ENCODE measurements at regions not wholly inside any gene's neighbourhood (a gene's known extent, or its start where the extent isn't known, plus 50 kb on each side); places are given as distances from the start of the nearest gene placed in this dataset.

DNA sequence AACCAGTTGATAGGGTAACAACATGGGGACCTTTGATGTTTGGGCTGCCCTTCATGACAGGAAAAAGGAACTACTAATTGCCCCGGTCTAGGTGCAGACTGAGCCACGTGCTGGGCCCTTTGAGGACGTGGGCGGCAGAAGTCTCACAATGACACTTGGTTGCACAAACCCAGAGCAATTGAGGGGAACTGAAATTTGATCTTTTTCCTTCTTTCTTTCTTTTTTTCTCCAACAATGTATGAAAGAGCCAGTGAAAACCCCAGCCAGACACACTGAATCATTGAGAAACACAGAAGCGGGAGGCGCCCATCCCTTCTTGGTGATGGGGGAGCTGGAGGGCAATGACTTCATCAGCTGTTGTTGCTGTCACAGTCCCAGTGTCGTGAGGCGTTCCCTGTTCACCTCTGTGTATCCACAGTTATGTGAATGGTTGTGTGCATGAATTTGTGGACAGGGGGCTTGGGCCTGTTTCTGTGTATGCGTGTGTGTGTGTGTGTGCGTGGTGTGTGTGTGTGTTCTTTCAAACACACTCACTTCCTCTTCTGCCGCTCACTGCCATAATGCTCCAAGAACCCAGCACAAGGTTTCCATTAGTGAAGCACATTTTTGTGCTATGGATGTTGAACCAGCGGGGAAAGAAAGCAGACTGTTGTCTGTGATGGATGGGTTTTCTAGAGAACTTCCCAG is 137.5 kb upstream of the CCND2 start:
- H3K27me3 Mint-ChIP-seq (ENCODE audit: low read depth): peaks cover 22% of the 10 kb centered on the region
- peaks cover 13% of the 10 kb centered on the region for H3K4me1 Mint-ChIP-seq (ENCODE audit: low read depth)
- H3K4me3 Mint-ChIP-seq (ENCODE audit: unreplicated experiment): no peak overlapping the region
- TF ChIP-seq, protein P1, sequence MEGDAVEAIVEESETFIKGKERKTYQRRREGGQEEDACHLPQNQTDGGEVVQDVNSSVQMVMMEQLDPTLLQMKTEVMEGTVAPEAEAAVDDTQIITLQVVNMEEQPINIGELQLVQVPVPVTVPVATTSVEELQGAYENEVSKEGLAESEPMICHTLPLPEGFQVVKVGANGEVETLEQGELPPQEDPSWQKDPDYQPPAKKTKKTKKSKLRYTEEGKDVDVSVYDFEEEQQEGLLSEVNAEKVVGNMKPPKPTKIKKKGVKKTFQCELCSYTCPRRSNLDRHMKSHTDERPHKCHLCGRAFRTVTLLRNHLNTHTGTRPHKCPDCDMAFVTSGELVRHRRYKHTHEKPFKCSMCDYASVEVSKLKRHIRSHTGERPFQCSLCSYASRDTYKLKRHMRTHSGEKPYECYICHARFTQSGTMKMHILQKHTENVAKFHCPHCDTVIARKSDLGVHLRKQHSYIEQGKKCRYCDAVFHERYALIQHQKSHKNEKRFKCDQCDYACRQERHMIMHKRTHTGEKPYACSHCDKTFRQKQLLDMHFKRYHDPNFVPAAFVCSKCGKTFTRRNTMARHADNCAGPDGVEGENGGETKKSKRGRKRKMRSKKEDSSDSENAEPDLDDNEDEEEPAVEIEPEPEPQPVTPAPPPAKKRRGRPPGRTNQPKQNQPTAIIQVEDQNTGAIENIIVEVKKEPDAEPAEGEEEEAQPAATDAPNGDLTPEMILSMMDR (IDR thresholded peaks at IDR 0.05): no peak
- peaks cover 4% of the 10 kb centered on the region for H3K36me3 Mint-ChIP-seq (ENCODE audit: low read depth)
- H3K9me3 Mint-ChIP-seq (ENCODE audit: low read depth): peaks cover 4% of the 10 kb centered on the region
- H3K27ac Mint-ChIP-seq (ENCODE audit: unreplicated experiment): no peak overlapping the region
- no peak for DNase-seq (ENCODE audit: low spot score)

DNA sequence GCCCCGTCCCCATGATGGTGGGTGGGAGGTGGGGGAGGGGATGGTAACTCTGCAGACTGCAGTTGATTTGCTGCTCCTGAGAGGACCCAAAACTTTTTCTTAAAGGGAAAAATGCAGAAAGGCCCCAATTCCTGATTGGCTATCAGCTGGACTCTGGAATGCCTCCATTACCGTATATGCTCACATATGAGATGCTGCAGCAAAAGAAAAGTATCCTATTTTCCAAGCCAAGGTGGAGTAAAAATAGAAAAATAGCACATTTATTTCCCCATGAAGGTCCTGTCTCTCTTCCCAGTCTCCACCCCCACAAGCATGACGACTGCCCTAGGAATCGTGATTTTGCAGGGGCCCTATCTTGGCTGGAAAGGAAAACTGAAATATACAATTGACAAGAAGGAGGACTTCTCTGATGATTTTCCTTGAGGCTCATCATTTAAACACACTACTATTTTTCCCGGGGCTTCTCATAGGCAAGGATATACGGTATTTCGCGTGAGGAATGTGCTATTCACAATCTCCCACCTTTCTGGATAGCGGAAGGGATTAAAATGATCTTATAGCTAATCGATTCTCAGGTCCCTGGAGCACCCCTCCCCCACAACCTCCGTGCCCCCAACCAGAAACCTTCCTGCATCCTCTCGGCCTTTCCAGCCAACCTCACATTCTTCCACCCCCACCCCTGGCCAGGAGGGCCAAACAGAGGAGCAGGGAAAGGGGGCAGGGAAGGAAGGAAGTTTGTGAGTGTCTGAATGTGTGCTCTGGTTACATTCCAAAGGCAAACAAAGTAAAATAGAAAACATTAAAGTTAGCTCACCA is 138.9 kb upstream of the CCND2 start:
- Mint-ChIP-seq H3K4me3 (ENCODE audit: unreplicated experiment) (no peak overlapping the region), H3K9me3 (ENCODE audit: low read depth) (peaks cover 4% of the 10 kb centered on the region), H3K27me3 (ENCODE audit: low read depth) (peaks cover 20% of the 10 kb centered on the region), H3K36me3 (ENCODE audit: low read depth) (peaks cover 4% of the 10 kb centered on the region), H3K4me1 (ENCODE audit: low read depth) (peaks cover 13% of the 10 kb centered on the region), H3K27ac (ENCODE audit: unreplicated experiment) (no peak overlapping the region)
- no peak for DNase-seq (ENCODE audit: low spot score)
- TF ChIP-seq, protein P1 (IDR thresholded peaks at IDR 0.05): no peak

DNA sequence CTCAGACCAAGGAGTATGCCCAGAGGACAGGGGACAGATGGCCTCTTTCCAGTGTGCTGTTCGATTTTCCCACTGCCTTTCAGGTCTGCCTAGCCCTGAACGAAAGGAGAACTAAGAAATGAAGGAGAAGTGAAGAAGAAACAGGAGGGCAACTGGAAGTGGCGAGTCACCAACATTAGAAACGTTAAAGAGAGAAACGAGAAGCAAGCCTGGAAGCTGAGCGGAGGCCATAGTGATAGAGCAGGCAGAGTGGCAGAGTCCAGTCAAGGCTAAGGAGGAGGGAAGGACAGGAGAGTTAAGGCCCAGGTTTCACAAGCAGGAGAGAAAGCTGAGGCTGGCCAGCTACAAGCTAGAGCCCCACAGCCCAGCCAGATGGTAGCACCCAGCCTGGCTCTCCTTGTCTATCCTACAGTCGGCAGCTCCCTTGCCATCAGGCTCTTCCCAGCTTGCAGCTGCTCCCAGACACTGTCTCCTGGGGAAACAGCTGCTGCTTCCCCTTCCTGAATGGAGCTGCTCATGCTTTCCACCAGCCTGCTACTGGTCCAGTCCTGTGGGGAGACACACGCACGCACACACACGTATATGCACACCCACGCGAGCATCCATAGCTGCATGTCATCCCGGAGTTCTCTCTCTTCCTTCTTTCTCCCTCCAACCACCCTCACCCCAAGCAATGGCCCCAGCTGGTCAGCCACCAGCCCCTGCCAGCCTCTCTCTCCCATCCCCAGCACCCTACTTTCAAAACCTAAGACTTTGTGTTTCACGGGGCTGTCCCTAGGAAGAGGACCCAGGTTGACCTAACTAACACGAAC is 139.7 kb upstream of the CCND2 start:
- Mint-ChIP-seq H3K27ac (ENCODE audit: unreplicated experiment) (no peak overlapping the region), H3K9me3 (ENCODE audit: low read depth) (peaks cover 4% of the 10 kb centered on the region), H3K4me1 (ENCODE audit: low read depth) (peaks cover 13% of the 10 kb centered on the region), H3K36me3 (ENCODE audit: low read depth) (peaks cover 4% of the 10 kb centered on the region), H3K4me3 (ENCODE audit: unreplicated experiment) (no peak overlapping the region), H3K27me3 (ENCODE audit: low read depth) (peaks cover 20% of the 10 kb centered on the region)
- TF ChIP-seq, protein P1 (IDR thresholded peaks at IDR 0.05): no peak
- DNase-seq (ENCODE audit: low spot score): no peak

DNA sequence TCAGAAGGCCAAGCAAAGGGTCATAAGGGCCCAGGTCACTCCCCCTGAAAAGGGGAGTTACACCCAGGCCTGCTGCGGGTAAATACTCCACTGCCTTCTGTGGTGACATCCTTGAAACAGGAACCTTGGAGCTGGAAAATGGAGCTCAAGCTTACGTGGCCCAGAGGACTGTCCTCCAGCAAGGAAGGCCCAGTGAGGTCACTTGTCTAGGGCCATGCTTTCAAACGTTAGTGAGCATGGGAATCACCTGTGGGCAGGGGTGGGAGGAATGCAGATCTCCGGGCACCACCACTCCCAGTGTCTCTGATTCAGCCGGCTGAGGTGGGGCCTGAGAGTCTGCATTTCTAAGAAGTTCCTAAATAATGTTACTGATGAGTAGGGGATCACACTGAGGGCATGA is 140.5 kb upstream of the CCND2 start:
- TF ChIP-seq, protein P1 (IDR thresholded peaks at IDR 0.05): no peak
- no peak for DNase-seq (ENCODE audit: low spot score)
- no peak overlapping the region for H3K4me3 Mint-ChIP-seq (ENCODE audit: unreplicated experiment)
- H3K36me3 Mint-ChIP-seq (ENCODE audit: low read depth): peaks cover 4% of the 10 kb centered on the region
- peaks cover 13% of the 10 kb centered on the region for H3K4me1 Mint-ChIP-seq (ENCODE audit: low read depth)
- H3K27me3 Mint-ChIP-seq (ENCODE audit: low read depth): peaks cover 26% of the 10 kb centered on the region
- H3K9me3 Mint-ChIP-seq (ENCODE audit: low read depth): peaks cover 4% of the 10 kb centered on the region
- no peak overlapping the region for H3K27ac Mint-ChIP-seq (ENCODE audit: unreplicated experiment)

DNA sequence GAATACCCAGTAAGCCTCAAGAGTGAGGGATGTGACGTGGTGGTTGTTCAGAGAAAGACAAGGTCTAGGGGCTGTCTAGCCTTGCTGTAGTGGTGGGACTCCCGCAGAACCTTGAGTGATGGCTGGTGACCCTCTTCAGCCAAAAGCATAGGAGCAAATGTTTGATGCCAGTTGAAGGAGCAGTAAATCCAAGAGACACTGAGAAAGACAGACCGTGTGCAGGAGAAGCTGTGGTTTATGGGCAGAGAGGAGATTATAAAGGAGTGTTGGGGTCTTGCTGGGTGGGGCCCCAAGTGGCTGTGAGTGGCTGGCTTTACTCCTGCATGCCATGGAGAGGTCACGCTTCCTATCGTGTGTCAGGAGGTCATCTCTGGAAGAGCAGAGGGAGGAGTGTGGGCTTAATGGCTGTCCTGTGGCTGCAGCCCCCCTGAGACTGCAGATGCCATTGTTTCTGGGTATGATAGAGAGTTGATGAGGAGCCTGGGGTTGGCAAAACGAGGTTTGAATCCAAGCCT is 152.0 kb upstream of the CCND2 start:
- H3K27ac Mint-ChIP-seq (ENCODE audit: unreplicated experiment): no peak overlapping the region
- H3K4me1 Mint-ChIP-seq (ENCODE audit: low read depth): peaks cover 18% of the 10 kb centered on the region
- no peaks in the 10 kb centered on the region for H3K9me3 Mint-ChIP-seq (ENCODE audit: low read depth)
- H3K27me3 Mint-ChIP-seq (ENCODE audit: low read depth): peaks cover 40% of the 10 kb centered on the region
- no peak for DNase-seq (ENCODE audit: low spot score)
- TF ChIP-seq, protein P1 (IDR thresholded peaks at IDR 0.05): no peak
- no peaks in the 10 kb centered on the region for H3K36me3 Mint-ChIP-seq (ENCODE audit: low read depth)
- H3K4me3 Mint-ChIP-seq (ENCODE audit: unreplicated experiment): no peak overlapping the region
